ENCODE measurements at regions not wholly inside any gene's neighbourhood (a gene's known extent, or its start where the extent isn't known, plus 50 kb on each side); places are given as distances from the start of the nearest gene placed in this dataset.

- Histone ChIP-seq H4K20me1 (ENCODE audit: control insufficient read depth, insufficient read depth) (no peaks in the 10 kb centered on the region), H3K27ac (ENCODE audit: control insufficient read depth, insufficient read depth) (no peak overlapping the region), H3K27me3 (replicated peaks in 1 of 2; ENCODE audit: control insufficient read depth in 2 of 2, insufficient read depth in 2 of 2, low read length in 1 of 2) (no peaks in the 10 kb centered on the region; a peak in 1 of 4 replicates), H3K36me3 (ENCODE audit: control insufficient read depth in 2 of 2, insufficient read depth in 2 of 2, low read length in 1 of 2) (no peaks in the 10 kb centered on the region), H3K79me2 (ENCODE audit: control insufficient read depth, insufficient read depth, low read length) (no peaks in the 10 kb centered on the region), H3K9me3 (replicated peaks; ENCODE audit: control insufficient read depth, insufficient read depth, low read length) (no peaks in the 10 kb centered on the region; the same call in 2 of the 3 replicates), H3K4me3 (no peak overlapping the region), H3K9ac (ENCODE audit: control insufficient read depth, insufficient read depth, low read length) (no peak overlapping the region), H3K4me1 (ENCODE audit: control insufficient read depth, insufficient read depth, low read length) (no peaks in the 10 kb centered on the region), H2AFZ (ENCODE audit: control insufficient read depth, low read depth, low read length) (no peak overlapping the region), H3K4me2 (ENCODE audit: control insufficient read depth, insufficient read depth) (no peak overlapping the region)
- FAIRE-seq (no peak), DNase-seq (ENCODE audit: low read depth, low spot score) (no peak), ATAC-seq (no peak)
- POLR2A ChIA-PET, result no interaction called here
- no peak for TF ChIP-seq E2F4 (IDR thresholded peaks at IDR 0.05; ENCODE audit: low read depth, low read length)
- TF ChIP-seq HDGF (IDR thresholded peaks at IDR 0.05), result no peak
- TF ChIP-seq YY1 (IDR thresholded peaks at IDR 0.05; ENCODE audit: low read depth, low read length), result no peak
- TF ChIP-seq CBFB (IDR thresholded peaks at IDR 0.05; ENCODE audit: low read depth), result no peak
- TF ChIP-seq POLR2AphosphoS2 (IDR thresholded peaks at IDR 0.05; ENCODE audit: low read depth, low read length), result no peak
- no peak for TF ChIP-seq PKNOX1 (IDR thresholded peaks at IDR 0.05)
- CTCF ChIA-PET, result interaction anchor here (1.2 to 1.4 kb wide), 2 partner anchors 30 to 326 kb away, joined by 3 read pairs; no protein-coding TSS in a partner anchor
- intact Hi-C loops (cut with micrococcal nuclease; ENCODE audit: unreplicated experiment), result no loop called here
- WGBS (ENCODE audit: insufficient coverage, insufficient replicate concordance, low lambda C conversion rate, missing lambda C conversion rate), result 14% methylated on average over 3 of the region's 3 CpGs
- no TSS peak for BruUV-seq (replicated peaks)
- RAD21 ChIA-PET (ENCODE audit: unreplicated experiment), result interaction anchor here (0.7 kb wide), 1 partner anchor 22 kb away, joined by 3 read pairs; no protein-coding TSS in a partner anchor
- SMC1A ChIA-PET (ENCODE audit: uncharacterized antibody, unreplicated experiment), result no interaction called here
- in situ Hi-C loops (cut with MboI), result no loop called here
Observed at GRCh38 chr16:50480206-50480605, 68.0 kb upstream of the NKD1 start.

- CTCF ChIA-PET, result interaction anchor here (1.2 to 1.4 kb wide), 2 partner anchors 30 to 326 kb away, joined by 3 read pairs; no protein-coding TSS in a partner anchor
- TF ChIP-seq ESRRA (IDR thresholded peaks at IDR 0.05; ENCODE audit: low read length) (no peak), EZH2 (IDR thresholded peaks at IDR 0.05; ENCODE audit: borderline replicate concordance, control insufficient read depth, low read depth, low read length) (no peak), HDAC2 (IDR thresholded peaks at IDR 0.05) (no peak), MEF2A (IDR thresholded peaks at IDR 0.05; ENCODE audit: insufficient read depth, low read depth, low read length) (no peak), IRF3 (IDR thresholded peaks at IDR 0.05) (no peak), MAX (IDR thresholded peaks at IDR 0.05; ENCODE audit: low read depth, low read length) (no peak)
Observed at GRCh38 chr16:50479771-50480170, 68.4 kb upstream of the NKD1 start.

More at GRCh38 chr16:50479771-50480170, 68.4 kb upstream of the NKD1 start:
- Histone ChIP-seq H3K4me2 (ENCODE audit: control insufficient read depth, insufficient read depth) (no peak overlapping the region), H3K4me3 (no peak overlapping the region), H3K27ac (ENCODE audit: control insufficient read depth, insufficient read depth) (no peak overlapping the region), H3K9me3 (replicated peaks; ENCODE audit: control insufficient read depth, insufficient read depth, low read length) (no peaks in the 10 kb centered on the region; the same call in 2 of the 3 replicates), H2AFZ (ENCODE audit: control insufficient read depth, low read depth, low read length) (no peak overlapping the region), H3K79me2 (ENCODE audit: control insufficient read depth, insufficient read depth, low read length) (no peaks in the 10 kb centered on the region), H3K36me3 (ENCODE audit: control insufficient read depth in 2 of 2, insufficient read depth in 2 of 2, low read length in 1 of 2) (no peaks in the 10 kb centered on the region), H3K9ac (ENCODE audit: control insufficient read depth, insufficient read depth, low read length) (no peak overlapping the region), H4K20me1 (ENCODE audit: control insufficient read depth, insufficient read depth) (no peaks in the 10 kb centered on the region), H3K4me1 (ENCODE audit: control insufficient read depth, insufficient read depth, low read length) (no peaks in the 10 kb centered on the region), H3K27me3 (replicated peaks in 1 of 2; ENCODE audit: control insufficient read depth in 2 of 2, insufficient read depth in 2 of 2, low read length in 1 of 2) (no peaks in the 10 kb centered on the region; a peak in 1 of 4 replicates)
- ATAC-seq, result no peak
- no peak for FAIRE-seq
- 59% methylated on average over 5 of the region's 5 CpGs for WGBS (ENCODE audit: insufficient coverage, insufficient replicate concordance, low lambda C conversion rate, missing lambda C conversion rate)
- no peak for DNase-seq (ENCODE audit: low read depth, low spot score)
- intact Hi-C loops (cut with micrococcal nuclease; ENCODE audit: unreplicated experiment) (no loop called here), in situ Hi-C loops (cut with MboI) (no loop called here)
- ChIA-PET SMC1A (ENCODE audit: uncharacterized antibody, unreplicated experiment) (no interaction called here), POLR2A (no interaction called here), RAD21 (ENCODE audit: unreplicated experiment) (no interaction called here)
- BruUV-seq (replicated peaks), result no TSS peak
